SK-N-DZ (cell line): ENCODE measurements at regions not wholly inside any gene's neighbourhood (a gene's known extent, or its start where the extent isn't known, plus 50 kb on each side); places are given as distances from the start of the nearest gene placed in this dataset.

Source experiments
- DNase-seq: peaks from one replicate; pipeline ENCODE4 v3.0.0-alpha.2; 2015; ENCODE audit warnings: low spot score

DNA sequence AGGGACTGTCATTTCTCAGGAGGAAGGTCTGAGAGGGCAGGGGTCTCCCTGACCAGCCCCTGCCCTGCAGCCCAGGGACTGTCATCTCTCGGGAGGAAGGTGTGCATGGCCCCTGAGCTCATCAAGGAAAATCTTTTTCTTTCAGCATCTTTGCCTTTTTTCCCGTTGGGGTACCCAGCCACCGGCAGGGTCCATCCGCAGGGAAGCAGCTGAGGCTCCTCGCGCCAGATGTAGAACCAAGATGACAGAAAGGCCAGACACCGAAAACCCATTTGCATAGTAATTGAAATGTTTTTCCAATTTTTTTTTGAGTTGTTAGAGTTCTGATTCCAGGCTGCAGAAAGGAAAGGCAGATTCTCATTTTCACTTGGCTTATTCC, 613.9 kb downstream of the TBC1D22A start:
- no peak for DNase-seq

DNA sequence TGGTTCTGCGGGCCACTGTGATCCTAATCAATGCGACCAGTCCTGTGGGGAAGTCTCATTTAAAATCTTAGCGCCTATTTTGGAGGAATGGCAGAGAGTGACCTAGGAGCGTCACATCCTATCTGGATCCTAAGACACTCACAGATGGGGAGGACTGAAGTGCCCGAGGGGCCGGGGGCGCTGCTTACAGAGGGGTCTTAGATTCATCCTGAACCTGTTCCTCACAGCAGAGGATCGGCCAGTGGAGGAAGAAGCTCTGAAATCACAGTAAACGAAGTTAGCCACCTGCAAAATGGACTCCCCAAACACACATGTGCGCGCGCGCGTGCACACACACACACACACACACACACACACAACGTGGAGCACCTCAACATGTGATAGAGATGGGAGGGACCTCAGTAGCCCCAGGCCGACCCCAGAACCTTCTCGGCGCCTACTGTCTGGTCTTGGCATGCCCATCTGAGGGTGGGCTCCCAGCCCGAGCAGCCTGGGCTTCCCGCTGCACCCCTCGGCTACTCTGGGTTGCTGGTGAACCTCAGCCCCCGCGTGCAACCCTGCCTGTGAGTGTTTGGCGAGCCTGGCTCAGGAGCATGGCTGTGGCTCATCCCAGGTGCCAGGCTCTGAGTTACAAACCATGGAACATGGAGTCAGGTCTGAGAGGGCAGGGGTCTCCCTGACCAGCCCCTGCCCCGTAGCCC, 613.3 kb downstream of the TBC1D22A start:
- no peak for DNase-seq

DNA sequence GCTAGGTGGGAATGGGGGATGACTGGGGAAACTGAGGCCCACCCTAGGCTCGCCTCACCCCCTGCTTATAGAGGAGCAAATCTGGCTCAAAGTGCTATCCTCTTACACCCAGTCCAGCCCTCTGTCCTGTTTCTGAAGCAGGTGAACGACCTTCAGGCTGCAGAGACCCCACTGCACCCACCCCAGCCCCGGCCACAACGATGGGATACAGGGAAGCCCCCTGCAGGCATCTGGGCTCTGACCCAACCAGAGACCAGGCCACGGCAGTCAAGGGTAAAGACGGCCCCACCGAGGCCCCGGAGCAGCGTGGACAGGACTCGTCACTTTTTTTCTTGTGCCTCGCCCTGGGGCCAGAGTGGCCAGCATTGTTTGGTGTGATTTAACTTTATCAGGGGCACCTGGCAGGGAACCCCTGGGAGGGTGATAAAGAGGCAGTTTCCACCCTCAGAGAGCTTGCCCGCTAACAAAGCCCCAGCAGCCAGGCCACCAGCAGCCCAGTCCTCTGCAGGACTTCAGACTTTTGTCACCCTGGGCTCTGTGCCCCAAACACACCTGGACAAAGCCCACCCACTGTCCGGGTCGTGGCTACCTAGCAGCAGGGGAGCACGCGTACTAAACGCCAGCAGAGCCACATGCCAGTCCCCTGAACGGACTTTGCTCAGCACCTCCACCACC, 612.6 kb downstream of the TBC1D22A start:
- no peak for DNase-seq

DNA sequence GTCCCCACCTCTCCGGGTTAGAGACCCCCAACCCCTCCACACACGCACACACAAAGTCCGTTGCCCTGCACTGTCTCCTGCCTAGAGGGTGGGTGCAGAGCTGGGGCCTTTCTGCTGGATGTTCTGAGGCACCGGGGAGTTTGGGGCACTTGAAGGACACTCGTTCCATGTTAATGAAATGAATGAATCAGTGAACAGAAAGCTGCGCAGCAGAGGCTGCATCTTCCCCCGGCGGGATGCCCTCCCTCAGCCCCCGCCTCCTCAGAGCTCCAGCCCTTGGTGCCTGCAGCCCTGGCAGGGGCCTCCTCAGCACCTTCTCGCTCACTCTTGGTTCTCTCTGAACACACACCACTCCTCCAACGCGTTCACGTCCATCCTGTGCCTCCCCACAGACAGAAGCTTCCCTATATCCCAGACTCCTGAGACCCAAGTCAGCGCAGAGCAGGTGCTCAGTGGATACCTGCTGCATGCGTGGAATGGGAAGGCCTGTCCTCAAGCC, 611.9 kb downstream of the TBC1D22A start:
- no peak for DNase-seq

DNA sequence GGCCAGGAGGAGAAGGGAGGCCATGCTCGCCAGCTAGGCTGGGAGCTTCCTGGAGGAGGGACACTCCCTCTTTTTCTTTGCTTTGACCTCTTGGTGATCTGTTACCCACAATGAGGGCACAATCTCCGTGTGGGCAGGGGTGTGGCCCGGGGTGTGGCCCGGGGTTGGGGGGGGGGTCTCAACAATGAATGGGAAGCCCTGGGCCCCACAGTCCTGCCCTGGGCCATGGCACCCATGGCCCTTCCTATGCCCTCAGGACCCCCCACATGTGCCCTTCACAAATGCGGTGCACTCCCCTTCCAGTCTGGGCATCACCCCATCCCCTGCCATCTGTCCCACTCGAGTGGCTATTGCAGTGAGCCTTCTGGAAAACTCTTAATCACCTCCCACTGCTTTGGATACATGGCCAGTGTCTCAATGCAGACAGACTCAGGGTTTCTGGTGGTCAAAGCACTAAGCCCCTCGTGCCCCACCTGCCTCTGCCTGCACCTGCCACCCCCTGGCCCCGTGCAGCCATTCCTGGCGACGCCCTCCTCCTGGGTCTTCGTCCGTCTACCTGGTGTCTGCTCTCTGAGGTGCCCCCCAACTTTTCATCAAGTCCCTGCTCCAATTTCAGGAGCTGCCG, 611.3 kb downstream of the TBC1D22A start:
- no peak for DNase-seq

DNA sequence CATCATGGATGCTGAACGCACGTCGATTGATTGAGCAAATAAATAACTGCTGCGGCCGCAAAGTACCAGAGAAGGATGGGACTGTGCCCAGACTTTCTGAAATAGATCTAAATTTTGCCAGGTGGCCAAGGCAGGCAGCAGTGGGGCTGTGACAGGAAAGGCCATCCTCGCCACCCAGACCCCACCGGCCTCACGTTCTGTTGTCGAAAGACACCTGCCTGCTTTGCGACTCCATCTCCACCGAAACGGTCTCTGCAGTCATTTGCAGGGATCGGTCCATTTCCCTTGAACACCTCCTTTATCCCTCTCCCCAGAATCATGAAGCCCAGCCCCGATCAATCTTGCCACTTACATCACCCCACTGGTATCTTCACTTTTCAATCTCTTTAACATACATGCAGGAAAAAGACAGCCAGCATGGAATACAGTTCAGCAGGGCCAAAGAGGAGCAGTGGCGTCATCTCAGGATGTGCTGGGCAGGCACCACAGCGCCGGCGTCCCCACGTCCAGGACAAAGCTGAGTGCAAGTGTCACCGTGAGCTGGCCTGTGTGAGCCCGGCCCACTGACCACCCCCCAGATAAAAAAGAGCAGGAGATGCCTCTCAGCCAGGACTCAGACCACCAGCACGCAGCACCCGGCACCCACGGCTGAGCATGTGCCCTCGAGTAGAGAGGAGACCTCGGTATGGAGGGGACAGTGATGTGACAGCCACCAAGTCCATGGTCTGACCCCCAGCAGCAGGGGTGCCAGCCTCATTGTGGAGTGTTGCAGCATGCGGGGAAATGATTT, 610.3 kb downstream of the TBC1D22A start:
- no peak for DNase-seq

DNA sequence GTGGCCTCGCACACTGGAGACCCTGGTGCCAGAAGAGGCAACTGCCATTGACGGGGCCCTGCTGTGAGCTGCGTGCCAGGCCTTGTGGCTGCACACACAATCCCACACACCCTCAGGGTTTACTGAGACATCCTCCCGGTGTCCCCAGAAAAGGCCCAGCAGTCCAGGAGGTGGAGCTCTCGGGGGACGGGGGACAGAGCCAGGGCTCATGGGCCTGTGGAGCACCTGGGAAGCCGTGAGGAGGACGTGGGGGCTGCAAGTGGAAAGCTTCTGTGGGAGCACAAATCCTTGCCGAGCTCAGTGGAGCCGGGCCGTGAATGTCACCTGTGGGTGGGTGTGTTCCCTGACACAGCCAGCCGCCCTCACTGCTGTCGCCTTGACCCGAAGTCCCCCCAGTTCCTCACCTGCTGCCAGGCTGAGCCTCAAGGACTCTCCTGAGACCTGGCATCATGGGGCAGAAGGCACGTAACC, 609.7 kb downstream of the TBC1D22A start:
- DNase-seq: no peak

DNA sequence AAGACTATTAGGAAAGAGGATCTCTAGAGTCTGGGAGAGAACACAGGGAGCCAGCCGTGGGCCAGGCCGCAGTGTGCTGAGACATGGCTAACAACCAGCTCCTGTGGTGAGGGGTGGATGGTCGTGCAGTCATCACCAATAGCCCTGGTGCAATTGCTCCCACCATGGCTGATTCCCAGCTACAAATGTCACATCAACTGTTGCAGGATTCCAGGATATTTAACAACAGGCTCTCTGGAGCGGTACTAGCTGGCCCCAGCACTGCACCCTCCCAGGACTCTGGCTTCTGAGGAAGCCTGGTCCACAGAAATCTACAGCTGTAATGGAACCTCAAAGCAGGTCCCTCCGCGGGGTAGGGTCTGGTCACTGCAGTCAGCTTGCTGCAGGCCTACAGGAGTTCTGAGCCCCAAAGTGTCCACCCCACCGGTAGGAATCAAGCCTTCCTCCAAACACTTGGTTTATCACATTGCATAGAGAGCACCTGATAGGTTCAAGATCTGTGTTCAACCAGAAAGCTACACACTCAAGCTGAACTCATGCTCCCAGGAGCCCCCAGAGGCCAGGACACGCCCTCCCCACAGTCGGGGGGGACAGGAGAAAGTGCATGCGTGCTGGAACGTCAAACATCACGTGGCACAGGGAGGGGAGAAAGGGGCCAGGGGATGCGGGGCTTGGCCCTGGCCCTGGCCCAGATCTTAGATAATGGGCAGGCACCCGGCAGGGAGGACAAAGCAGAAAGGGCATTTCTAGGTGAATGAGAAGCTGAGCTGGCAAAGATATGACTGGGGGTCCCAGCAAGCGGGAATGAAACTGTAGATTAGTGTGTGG, 609.0 kb downstream of the TBC1D22A start:
- no peak for DNase-seq

DNA sequence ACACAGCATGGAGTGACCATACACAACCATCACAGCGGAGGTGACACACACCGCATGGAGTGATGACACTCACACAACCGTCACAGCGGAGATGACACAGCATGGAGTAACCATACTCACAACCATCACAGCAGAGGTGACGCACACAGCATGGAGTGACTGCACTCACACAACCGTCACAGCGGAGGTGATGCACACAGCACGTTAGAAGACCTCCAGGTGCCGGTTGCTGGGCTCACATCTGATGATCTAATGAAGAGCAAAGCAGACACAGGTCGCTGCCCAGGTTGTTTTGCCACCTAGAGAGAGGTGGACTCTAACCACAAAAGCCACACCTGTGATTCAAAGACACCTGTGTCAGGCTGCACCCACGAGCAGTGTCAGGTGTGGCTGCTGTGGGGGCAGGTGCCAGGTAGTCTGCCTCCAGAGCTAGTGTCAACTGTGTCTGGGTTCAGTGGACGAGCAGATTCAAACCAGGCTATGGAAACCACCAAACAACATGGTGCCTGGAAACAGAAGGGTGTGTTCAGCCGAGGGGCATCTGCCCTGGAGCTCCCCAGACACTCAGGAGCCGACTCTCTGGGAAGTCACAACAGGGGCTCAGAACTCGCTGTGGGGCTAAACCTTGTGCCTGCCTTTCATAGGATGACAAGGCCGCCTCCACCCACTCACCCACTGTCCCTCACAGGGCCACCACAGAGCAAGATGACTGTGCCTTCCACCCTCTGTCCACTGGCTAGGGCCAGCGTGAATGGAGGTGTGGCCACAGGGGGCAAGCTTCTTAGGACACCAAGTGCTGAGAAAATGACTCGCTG, 608.2 kb downstream of the TBC1D22A start:
- DNase-seq: no peak

DNA sequence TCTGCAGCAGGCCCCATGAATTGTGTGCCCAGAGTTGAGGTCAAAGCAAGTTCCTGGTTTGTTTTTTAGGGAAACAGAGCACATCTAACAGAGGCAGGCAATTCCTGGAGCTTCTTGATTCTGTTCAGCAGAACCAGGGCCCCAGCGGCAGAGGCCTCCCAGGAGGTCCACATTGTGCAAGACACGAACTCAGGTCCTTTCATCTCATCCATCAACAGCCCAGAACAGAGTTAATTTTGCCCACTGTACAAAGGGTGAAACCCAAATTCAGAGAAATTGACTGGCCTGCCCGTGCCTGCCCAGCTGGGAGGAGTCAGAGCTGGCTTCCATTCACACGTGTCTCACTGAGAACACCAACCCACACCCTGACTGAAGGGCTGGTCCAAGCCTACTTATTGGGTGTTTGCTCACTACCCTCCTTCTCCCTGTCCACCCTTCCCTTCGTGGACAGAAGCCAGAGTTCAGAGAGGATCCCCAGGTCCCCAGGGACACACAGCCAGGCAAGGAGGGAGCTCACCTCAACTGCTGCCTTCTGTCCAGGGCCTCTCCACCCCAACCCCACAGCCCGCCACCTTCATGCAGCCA, 607.1 kb downstream of the TBC1D22A start:
- no peak for DNase-seq

DNA sequence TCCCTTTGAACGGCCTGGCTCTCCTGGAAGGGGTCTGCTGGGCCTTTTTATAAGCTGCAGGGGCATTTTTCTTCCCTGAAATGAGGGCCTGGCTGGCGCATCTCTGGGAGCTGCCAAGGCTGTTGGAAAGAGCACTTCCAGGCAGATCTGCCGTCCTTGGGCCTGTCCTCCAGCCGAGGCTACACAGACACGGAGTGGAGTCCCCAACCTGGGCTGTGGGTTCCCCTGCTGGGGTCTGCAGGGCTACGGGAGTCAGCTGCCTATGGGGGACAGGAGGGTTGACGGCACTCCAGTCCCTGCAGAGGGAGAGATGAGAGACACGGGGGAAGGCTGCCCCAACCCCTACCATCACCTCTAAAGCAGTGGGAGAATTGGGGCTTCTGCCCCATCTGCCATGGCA, 606.6 kb downstream of the TBC1D22A start:
- DNase-seq: no peak

DNA sequence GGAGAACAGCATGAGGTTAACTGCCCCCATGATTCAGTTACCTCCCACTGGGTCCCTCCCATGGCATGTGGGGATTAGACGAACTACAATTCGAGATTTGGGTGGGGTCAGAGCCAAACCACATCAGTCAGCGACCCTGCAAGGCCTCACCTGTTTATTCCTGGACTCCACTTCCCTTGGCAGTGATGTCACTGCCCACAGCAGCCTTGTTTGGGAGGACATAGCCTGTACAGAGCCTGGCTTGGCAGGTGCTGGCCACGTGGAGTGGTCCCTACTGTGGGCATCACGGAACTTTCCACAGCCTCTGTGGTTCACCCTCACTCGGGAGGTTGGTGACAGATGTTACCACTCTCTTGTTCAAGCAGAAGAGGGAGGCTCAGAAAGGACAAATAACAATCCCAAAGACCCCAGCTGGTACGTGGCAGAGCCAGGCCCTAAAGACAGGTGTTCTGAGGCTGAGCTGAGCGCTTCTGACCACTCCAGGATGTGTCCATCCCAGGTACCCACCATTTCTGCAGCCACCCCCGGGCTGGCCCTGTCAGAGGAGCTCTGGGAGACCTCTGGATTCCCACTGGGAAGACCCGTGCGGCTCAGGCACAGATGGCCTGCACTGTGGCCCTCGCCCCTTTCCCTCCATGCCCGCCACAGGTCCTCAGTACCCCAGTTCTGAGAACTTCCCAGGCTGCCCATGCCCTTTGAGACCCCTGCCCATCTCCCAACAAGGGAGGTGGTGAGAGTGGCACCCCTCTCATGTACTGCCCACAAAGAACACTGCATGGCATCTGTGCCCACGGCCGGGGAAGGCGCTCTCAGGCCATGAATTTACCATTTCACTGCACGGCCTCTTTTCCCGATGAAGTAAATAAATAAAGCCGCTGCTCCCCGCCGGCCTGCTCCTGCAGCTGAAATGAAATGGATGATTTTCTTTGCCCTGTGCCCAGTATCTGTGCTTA, 605.8 kb downstream of the TBC1D22A start:
- no peak for DNase-seq

DNA sequence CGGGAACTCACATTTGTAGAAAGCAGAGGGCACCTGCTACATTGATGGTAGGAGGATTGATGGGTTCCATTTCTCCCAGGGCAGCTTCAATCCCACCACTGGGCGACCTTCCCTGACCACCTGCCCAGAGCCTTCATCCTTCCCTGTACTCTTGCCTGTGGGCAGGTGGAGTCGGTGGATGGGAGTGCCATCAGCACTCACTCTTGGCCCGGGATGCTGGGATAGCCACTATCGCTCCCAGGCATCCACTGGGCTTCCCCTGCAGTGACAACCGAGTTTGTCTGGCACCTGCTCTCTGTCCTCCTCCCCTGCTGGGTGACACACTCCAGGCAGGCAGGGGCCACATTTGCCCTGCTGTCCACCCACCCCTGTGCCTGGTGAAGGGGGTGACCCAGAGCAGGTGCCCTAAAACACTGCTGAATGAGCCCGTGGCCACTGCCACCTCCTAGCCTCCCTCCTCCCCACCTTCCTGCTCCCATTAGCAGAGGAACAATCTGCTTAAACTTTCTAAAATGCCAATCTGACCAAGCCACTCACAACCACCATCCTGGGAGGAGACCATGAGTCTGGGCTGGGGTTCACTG, 604.7 kb downstream of the TBC1D22A start:
- DNase-seq: no peak

DNA sequence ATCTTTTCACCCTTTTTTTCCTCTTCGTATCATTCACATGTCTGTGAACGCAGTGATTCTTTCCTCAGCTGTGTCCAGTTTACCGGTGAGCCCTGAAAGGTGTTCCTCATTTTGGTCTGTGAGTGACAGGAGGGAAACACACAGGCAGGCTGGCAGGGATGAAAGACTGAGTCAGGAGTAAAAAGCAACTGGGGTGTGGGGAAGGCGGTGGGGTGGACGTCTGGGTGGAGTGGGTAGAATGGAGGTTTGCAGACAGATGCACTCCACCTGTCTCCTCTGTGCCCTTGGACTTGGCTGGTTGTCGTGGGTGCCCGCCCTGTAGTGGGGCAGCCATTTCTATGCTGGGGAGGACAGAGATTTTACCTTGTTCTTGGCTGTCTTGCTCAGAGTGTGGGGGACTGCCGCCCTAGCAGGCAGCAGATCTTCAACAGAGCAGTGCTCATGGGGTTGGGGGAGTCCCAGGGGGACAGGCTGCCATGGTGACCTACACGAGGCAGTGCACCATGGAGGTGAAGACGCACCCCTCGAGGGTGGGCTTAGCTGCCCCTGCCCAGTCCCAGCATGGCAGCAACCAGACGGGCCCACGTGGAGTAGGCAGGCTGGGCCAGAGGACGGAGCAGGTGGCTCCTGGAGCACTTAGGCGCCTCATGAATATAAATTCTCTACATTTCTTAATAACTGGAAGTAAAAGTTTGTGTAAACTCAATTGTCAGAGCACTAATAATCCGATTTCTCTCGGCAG, 603.7 kb downstream of the TBC1D22A start:
- no peak for DNase-seq

DNA sequence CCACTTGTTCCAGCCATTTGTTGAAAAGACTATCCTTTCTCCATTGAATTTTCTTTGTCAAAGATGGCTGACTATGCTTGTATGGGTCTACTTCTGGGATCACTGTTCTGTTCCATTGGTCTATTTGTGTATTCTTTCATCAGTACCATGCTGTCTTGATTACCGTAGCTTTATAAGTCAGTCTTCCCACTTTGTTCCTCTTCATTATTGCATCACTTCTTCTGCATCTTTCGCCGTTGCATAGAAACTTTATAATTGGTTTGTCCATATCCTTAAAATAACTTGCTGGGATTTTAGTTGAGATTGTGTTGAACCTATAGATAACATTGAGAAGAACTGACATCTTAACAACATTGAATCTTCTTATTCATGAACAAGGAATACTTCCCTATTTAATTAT, 598.8 kb downstream of the TBC1D22A start:
- DNase-seq: no peak

DNA sequence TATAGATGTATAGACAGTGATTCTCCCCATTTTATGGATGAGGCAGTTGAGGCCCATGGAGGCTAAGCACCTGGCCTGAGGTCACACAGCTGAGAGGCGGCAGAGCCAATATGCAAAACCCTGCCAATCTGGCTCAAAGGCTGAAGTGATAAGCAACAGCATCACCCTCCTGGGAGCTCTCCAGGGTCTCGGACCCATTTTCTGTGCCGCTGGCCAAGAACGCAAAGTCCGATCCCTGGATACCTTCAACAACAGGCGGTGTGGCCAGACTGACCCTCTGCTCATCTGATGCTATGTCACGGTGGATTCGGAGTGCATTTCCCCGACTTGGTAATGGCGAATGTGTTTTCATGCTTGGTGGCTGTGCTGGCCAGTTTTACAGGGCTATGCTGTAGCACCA, 595.0 kb downstream of the TBC1D22A start:
- DNase-seq: no peak

DNA sequence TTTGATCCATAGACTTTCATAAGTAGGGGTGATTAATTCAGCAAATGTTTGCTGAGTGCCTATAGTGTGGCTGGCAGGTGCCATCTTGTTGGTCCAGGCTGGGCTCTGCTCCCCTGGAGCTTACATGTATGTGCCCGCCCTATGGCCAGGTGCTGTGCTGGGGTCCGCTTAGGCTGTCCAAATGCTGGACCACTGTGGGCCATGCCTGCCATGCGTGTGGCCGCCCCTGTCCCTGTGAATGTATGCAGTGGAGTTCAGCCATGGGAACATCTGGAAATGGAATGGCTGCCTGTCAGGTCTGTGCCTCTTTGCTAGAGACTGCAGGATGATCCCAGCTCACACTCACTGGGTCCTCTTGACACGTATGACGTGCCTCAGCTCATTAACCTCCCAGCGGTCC, 594.6 kb downstream of the TBC1D22A start:
- no peak for DNase-seq
